ENCODE measurements at regions not wholly inside any gene's neighbourhood (a gene's known extent, or its start where the extent isn't known, plus 50 kb on each side); places are given as distances from the start of the nearest gene placed in this dataset.

DNA sequence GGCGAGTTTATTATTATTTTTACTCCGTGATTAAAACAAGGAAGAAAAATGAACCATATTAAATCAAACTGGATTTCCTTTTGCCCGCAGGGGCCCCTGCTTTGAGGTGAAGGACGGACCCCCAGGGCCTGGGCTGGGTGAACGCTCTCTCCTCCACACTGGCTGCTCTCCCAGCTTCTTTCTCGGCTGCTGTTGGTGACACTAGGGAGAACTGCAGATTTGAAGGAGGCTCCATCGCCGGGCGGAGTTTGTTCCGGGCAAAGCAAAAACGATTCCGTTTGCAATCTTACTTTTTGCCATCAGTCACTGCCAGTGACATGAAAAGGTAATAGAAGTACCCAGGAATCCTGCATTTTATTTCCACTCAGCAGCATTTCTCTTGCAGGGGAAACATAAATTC, 221.6 kb upstream of the SDK2 start:
- TF ChIP-seq EP300 (IDR thresholded peaks at IDR 0.05; ENCODE audit: low read depth) = no peak
- TF ChIP-seq, protein P1, sequence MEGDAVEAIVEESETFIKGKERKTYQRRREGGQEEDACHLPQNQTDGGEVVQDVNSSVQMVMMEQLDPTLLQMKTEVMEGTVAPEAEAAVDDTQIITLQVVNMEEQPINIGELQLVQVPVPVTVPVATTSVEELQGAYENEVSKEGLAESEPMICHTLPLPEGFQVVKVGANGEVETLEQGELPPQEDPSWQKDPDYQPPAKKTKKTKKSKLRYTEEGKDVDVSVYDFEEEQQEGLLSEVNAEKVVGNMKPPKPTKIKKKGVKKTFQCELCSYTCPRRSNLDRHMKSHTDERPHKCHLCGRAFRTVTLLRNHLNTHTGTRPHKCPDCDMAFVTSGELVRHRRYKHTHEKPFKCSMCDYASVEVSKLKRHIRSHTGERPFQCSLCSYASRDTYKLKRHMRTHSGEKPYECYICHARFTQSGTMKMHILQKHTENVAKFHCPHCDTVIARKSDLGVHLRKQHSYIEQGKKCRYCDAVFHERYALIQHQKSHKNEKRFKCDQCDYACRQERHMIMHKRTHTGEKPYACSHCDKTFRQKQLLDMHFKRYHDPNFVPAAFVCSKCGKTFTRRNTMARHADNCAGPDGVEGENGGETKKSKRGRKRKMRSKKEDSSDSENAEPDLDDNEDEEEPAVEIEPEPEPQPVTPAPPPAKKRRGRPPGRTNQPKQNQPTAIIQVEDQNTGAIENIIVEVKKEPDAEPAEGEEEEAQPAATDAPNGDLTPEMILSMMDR (IDR thresholded peaks at IDR 0.05) = no peak

Measured in transverse colon (tissue), 3 donors.